Ishikawa (cell line): ENCODE measurements at regions not wholly inside any gene's neighbourhood (a gene's known extent, or its start where the extent isn't known, plus 50 kb on each side); places are given as distances from the start of the nearest gene placed in this dataset.

Experiments used
- CEBPB ChIP-seq: IDR thresholded peaks from 2 replicates; pipeline ENCODE4 v1.6.1; 2012
- CREB1 ChIP-seq: IDR thresholded peaks from 2 replicates; pipeline ENCODE4 v1.6.1; 2012; ENCODE audit warnings: low read depth
- EGR1 ChIP-seq: IDR thresholded peaks from 2 replicates; pipeline ENCODE4 v1.6.1; 2012
- EP300 ChIP-seq: IDR thresholded peaks from 2 replicates; pipeline ENCODE4 v1.6.1; 2012; ENCODE audit warnings: borderline replicate concordance
- FOXM1 ChIP-seq: IDR thresholded peaks from 2 replicates; pipeline ENCODE4 v1.6.1; 2012; ENCODE audit warnings: low read depth, borderline replicate concordance
- MAX ChIP-seq: IDR thresholded peaks from 2 replicates; pipeline ENCODE4 v1.6.1; 2012
- NFIC ChIP-seq: IDR thresholded peaks from 2 replicates; pipeline ENCODE4 v1.6.1; 2012
- RAD21 ChIP-seq: IDR thresholded peaks from 2 replicates; pipeline ENCODE4 v1.6.1; 2012; ENCODE audit warnings: low read depth
- REST ChIP-seq: IDR thresholded peaks from 2 replicates; pipeline ENCODE4 v1.6.1; 2012; ENCODE audit warnings: low read depth, mild to moderate bottlenecking
- TAF1 ChIP-seq: IDR thresholded peaks from 2 replicates; pipeline ENCODE4 v1.6.1; 2012; ENCODE audit warnings: low read depth, mild to moderate bottlenecking
- TCF12 ChIP-seq: IDR thresholded peaks from 2 replicates; pipeline ENCODE4 v1.6.1; 2012; ENCODE audit warnings: low read depth
- TEAD4 ChIP-seq: IDR thresholded peaks from 2 replicates; pipeline ENCODE4 v1.6.1; 2012
- YY1 ChIP-seq: IDR thresholded peaks from 2 replicates; pipeline ENCODE4 v1.6.1; 2012; ENCODE audit warnings: low read depth
- ZBTB7A ChIP-seq: IDR thresholded peaks from 2 replicates; pipeline ENCODE4 v1.6.1; 2012; ENCODE audit warnings: low read depth
- TF ChIP-seq, protein P1 (sequence below): IDR thresholded peaks from 2 replicates; pipeline ENCODE4 v1.6.1; 2012

- TF ChIP-seq TEAD4 (peak; percentile 86), TCF12 (peak; percentile 74; the same call in 1 of the 2 replicates), YY1 (no peak), CEBPB (peak; percentile 48; the same call in 1 of the 2 replicates), CREB1 (no peak), NFIC (peak; percentile 70), MAX (no peak), EP300 (peak; percentile 84), TAF1 (no peak), REST (no peak), FOXM1 (peak; percentile 74; the same call in 1 of the 2 replicates), RAD21 (no peak), EGR1 (no peak), ZBTB7A (no peak)
- TF ChIP-seq, protein P1, sequence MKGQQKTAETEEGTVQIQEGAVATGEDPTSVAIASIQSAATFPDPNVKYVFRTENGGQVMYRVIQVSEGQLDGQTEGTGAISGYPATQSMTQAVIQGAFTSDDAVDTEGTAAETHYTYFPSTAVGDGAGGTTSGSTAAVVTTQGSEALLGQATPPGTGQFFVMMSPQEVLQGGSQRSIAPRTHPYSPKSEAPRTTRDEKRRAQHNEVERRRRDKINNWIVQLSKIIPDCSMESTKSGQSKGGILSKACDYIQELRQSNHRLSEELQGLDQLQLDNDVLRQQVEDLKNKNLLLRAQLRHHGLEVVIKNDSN, result no peak
Measured at GRCh38 chr12:17286874-17287273, 680.9 kb upstream of the LMO3 start.

DNA sequence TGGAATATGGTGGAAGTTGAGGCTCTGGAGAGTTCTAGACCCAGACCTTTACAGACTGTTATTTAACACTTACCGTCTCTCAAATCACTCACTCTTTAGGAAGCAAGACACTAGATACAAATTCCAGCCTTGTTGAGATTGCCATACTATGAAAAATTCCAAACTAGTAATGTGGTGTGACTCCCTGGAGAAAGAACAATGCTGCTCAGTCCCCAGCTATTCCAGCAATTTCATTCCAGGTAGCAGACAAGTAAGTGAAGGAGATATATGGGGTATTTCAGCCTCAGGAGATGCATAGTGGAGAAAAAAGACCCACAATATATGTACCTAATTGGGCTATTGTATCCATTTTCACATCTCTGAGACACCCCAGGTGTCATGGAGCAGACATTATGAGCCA lies 678.9 kb upstream of the LMO3 start:
- TF ChIP-seq TEAD4 (peak; percentile 96), EP300 (peak; percentile 78; the same call in 1 of the 2 replicates), TCF12 (peak; percentile 70), ZBTB7A (no peak)

GRCh38 chr12:17283563-17283962 lies 677.6 kb upstream of the LMO3 start:
- no peak for TF ChIP-seq EGR1

DNA sequence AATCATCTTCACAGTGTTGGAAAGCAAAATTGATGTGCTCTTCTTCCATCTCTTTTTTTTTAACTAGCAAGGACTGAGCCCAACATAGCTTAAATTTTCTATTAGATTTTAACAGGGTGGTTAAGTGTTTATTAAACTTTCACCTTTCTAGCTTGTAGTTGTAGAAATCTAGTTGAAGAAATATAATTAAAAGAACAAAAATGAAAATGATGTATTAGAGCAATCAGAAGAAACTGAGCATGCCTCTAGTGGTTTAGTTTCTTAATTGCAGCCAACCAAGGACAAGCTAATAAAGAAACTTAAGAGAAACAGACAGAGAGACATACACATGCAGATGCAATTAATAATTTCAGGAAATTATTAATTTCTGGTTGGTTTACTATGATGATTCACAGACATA lies 673.0 kb upstream of the LMO3 start:
- TF ChIP-seq CEBPB (no peak), MAX (no peak), RAD21 (peak; percentile 29), FOXM1 (no peak), ZBTB7A (no peak)

DNA sequence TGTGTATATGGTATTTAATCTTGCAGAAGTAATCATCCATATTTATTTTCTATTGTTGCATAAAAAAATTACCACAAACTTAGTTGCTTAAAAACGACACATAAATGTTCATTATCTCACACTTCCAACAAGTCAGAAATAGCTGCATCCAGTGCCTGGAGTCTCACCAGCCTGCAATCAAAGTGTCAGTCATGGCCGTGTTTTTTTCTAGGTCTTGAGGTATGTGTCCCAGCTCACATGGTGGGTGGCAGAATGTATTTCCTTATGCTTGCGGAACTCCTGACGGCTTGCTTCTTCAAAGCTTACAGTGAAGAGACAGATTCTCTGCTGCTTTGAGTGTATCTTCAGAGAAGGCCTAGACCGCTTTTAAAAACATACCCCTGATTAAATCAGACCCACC lies 670.2 kb upstream of the LMO3 start:
- TF ChIP-seq YY1 (no peak), EP300 (no peak), FOXM1 (no peak), TCF12 (no peak)

- no peak for TF ChIP-seq YY1
- TF ChIP-seq NFIC, result no peak
- no peak for TF ChIP-seq RAD21
- TF ChIP-seq TAF1, result no peak
- TF ChIP-seq, protein P1, result no peak
- TF ChIP-seq EGR1, result no peak
- no peak for TF ChIP-seq ZBTB7A
- TF ChIP-seq CEBPB, result no peak
- TF ChIP-seq CREB1, result no peak
- TF ChIP-seq TEAD4, result no peak
- TF ChIP-seq REST, result no peak
- no peak for TF ChIP-seq TCF12
- TF ChIP-seq EP300, result no peak
- TF ChIP-seq MAX, result no peak
- no peak for TF ChIP-seq FOXM1
Measured at GRCh38 chr12:17266856-17267255, 660.9 kb upstream of the LMO3 start.

DNA sequence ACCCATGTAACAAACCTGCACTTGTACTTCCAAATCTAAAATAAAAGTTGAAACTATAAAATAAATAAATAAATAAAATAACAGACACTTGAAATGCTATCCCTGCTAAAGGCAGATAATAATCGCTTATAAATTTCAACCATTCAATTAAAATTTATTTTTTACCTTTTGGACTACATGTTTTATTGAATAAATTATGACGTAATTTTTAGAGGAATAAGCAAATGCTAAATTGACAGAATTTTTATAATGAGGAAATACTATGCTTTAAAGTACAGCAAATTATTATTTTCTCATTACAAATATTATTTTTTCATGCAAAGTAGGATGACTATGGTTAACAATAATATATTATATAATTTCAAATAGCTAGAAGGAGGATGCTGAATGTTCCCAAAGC lies 658.6 kb upstream of the LMO3 start:
- TF ChIP-seq REST, result no peak
- TF ChIP-seq CEBPB, result no peak
- no peak for TF ChIP-seq EGR1
- TF ChIP-seq YY1, result no peak
- TF ChIP-seq EP300, result no peak
- no peak for TF ChIP-seq FOXM1
- no peak for TF ChIP-seq TAF1
- no peak for TF ChIP-seq RAD21
- no peak for TF ChIP-seq CREB1
- TF ChIP-seq, protein P1, result no peak
- no peak for TF ChIP-seq ZBTB7A
- TF ChIP-seq TEAD4, result no peak
- TF ChIP-seq NFIC, result no peak
- TF ChIP-seq TCF12, result no peak
- TF ChIP-seq MAX, result no peak
